DMS53 treated with DMSO at 0.1 percent for 48 hours (cell line): ENCODE measurements at regions not wholly inside any gene's neighbourhood (a gene's known extent, or its start where the extent isn't known, plus 50 kb on each side); places are given as distances from the start of the nearest gene placed in this dataset.
"Not testable (repeated sequence)": the region's sequence is repeated elsewhere in the genome, so short reads cannot be mapped to it uniquely, and the experiment has no call there.

Experiments
- DNase-seq: peaks from one replicate; lab custom pipeline; 2025; ENCODE audit not compliant: unreplicated experiment; lab: John Stamatoyannopoulos, UW

DNA sequence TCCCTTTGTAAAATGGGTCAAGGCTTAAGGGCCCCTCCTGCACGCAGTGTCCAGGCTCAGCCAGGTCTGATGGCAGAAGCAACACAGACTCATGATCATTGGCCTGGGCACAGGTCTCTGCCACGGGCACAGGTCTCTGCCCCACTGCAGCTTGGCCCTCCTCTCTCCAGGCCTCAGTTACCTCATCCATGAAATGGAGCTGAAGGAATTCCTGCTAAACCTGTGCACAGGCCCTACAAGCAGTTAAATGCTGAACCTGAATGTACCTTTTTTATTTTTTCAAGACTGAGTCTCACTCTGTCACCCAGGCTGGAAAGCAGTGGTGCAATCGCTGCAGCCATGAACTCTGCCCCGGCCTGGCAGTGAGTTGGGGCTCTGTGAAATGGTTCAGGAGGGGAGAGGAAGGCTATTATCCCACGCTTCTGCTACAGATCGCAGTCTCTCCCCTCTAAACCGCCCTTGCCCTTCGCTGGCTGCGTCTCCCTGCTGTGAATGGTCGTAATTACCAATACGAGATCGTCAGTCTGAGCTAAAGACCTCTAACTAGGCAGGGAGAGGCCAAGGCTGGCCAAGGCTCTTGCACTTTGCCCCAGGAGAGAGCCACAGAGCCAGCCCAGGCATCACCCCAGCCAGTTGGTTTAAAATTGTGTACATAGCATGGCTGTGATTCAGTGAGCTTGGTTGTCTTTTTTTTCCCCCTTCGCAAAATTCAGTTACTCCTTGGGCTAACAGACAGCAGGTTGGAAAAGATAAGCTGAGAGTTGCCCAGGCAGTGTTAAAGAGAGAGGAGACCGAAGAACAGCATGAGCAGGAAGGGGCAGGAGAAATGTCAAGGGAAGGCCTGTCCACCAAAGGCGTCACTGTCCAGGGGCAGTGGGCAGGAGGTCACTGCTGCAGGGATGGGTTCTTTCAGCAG is 93.0 kb upstream of the KCTD7 start:
- no peak for DNase-seq

DNA sequence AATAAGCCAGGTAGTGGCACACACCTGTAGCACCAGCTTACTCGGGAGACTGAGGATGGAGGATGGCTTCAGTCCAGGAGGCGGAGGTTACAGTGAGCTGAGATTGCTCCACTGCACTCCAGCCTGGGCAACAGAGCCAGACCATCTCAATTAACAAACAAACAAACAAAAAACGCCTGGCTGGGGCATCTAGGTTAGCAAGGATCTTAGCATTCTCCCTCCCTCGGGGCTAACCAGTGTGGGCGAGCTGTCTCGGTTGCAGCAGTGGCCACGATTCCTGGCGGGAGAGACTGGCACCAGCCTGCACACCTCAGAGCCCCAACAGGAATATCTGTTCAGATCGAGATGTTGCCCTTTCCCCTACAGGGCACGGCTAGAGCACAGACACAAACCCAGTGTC is 91.3 kb upstream of the KCTD7 start:
- no peak for DNase-seq

DNA sequence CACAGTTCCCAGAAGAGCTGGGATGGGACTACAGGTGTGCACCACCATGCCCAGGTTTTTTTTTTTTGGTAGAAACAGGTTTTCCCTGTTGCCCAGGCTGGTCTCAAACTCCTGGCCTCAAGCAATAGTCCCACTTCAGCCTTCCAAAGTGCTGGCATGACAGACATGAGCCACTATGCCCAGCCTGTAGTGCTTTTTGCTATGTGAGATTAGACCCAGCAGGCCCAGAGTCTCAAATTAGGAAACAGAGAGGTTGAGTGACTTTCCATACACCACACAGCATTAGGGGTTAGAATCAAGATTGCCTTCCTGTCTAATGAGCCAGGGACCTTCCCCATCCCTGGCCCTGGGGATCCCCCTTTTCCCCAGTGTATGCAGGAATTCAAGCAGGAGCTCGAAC is 90.8 kb upstream of the KCTD7 start:
- no peak for DNase-seq

DNA sequence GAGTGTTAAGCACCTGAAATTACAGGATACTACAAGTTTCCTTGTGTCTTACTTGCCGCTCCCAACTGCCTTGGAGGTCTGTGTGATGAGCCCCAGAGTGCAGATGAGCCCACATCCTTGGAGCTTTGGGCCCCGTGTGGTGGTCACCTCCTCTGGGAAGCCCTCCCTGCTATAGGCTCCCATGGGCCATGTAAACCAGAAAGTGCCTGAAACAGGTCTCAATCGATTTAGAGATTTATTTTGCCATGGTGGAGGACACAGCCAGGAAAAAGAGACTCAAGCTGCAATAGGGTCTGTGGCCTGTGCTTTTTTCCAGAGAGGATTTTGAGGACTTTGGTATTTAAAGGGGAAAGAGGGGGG is 89.4 kb upstream of the KCTD7 start:
- no peak for DNase-seq

DNA sequence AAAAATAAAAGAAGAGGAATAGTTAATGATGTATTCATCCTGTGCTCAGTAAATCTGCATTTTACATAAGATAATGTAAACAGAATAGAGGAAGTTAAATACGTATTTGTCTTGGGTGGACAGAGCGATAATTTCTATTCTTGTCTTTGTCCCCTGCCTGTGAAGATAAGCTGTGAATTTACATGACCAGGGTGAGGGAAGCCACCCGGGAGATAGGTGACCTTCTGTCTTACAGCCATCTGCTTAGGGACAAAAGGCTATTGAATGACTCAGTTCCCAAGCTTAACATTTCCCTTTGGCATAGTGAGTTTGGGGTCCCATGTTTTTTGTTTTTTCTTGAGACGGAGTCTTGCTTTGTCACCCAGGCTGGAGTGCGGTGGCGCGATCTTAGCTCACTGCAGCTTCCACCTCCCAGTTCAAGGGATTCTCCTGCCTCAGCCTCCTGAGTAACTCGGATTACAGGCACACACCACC is 88.7 kb upstream of the KCTD7 start:
- DNase-seq, result no peak

DNA sequence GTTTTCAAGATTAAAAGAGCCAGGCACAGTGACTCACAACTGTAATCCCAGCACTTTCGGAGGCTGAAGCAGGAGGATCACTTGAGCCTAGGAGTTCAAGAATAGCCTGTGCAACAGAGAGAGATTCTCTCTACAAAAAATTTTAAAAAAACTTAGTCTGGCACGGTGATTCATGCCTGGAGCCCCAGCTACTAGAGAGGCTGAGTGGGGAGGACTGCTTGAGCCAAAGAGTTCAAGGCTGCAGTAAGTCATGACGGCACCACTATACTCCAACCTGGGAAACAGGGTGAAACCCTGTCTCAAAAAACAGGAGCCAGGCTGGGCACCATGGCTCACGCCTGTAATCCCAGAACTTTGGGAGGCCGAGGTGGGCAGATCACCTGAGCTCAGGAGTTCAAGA is 86.6 kb upstream of the KCTD7 start:
- DNase-seq, result no peak

DNA sequence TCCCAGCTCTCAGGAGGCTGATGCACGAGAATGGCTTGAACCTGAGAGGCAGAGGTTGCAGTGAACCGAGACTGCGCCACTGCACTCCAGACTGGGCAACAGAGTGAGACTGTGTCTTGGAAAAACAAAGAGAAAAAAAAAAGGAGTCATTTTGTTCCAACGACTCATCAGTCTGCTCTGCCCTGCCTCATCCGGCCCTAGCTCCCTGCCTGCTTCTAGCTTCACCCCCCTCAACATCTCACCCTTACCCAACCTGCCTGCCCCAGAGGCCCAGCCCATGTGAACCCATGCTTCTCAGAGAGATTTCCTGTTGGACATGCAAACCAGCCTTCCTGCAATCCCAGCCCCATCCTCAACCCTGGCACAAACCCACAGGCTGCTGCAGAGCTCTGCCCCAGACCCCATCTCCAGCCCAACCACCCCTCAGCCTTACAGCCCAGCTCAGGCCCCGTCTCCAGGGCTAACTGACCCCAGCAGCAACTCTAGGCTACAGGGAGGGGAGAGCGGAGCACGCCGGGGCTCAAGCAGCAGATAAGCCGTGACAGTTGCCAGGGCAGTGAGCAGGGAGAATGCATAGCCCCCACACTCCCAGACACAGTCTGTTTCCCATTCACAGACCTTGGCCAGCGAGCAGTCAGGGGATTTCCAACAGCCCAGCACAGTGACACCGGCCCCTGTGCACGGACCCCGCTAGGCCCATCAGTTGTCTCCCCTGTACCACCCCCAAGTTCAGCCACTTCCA is 86.0 kb upstream of the KCTD7 start:
- no peak for DNase-seq

DNA sequence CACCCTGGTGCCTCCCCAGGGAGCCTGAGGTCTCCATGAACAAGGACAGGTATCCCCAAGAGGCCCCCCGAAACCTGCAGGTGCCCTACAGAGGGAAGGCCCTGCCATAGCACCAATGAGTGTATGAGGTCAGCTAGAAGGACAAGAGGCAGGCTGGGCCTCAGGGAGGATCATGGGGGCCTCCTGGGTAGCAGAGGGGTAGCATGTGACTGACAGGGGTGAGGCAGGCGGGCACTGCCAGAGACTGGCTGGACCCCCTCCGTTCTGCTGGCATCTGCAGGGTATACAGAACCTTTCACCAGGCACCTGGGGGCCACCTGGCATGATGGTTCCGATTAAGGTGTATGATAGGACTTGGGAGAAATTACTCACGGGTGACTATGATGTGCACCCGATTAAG is 79.2 kb upstream of the KCTD7 start:
- DNase-seq, result no peak

DNA sequence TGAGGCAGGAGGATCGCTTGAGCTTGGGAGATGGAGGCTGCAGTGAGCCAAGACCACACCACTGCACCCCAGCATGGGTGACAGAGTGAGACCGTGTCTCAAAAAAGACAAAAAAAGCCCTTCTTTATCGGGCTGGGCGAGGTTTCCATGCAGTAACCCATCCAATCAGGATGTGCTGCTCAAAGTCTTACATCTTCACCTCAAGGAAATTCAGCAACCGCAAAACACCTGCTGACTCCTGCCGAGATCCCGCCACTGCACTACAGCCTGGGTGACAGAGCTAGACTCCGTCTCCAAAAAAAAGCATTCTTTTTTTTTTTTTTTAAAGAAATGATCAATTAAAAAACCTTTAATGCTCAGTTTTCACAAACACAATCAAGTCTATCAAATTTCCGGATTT is 75.7 kb upstream of the KCTD7 start:
- DNase-seq, result no peak

DNA sequence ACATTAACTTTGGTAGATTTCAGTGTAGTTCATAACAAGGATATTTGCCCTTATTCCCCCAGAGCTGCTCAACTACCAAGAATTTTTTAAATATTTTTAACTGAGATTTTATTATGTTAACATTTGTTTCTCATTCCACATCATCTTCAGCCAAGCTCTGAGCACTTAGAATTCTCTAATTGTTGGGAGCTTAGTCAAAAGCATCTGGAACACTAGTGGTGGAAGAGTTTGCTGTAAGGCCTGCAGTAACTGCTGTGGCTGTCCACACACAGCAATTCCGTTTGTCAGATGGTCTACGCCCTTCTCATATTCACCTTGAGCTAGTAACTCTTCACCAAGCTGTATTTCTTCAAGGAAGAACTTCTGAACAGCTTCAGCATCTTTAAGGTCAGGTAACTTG is 75.0 kb upstream of the KCTD7 start:
- not testable (repeated sequence) for DNase-seq

DNA sequence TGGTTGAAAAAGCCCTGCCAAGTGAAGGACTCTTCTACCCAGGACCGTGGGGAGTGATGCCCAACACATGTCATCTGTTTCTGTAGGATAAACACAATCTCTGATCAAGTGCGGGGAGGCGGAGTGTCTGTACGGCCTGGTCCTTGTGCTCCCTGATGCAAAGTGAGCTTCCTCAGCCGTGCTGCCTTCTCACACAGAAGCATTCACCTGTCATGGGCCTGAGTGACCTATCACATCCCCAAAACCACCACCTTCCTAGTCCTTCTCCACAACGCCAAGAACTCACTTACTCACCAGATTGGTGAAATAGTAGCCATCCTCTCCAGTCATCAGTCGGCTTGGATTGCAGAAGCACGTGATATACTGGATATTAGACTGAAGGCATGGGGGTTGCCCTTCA is 74.4 kb upstream of the KCTD7 start:
- DNase-seq, result not testable (repeated sequence)

DNA sequence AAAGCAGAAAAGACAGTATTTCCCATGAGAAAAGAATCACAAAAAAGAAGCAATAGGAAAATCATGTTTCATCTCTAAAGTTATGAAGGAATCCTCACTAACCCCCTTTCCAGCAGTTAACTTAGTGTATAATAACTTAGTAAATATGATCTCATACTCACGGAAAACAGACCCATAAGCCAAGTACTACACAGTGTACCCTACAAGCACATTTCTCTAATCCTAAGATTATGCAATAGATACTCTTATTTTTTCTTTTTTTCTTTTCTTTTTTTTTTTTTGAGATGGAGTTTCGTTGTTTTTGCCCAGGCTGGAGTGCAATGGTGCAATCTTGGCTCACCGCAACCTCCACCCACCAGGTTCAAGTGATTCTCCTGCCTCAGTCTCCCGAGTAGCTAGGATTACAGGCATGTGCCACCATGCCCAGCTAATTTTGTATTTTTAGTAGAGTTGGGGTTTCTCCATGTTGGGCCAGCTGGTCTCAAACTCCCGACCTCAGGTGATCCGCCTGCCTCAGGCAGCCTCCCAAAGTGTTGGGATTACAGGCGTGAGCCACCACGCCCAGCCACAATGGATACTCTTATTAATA is 73.7 kb upstream of the KCTD7 start:
- not testable (repeated sequence) for DNase-seq

DNA sequence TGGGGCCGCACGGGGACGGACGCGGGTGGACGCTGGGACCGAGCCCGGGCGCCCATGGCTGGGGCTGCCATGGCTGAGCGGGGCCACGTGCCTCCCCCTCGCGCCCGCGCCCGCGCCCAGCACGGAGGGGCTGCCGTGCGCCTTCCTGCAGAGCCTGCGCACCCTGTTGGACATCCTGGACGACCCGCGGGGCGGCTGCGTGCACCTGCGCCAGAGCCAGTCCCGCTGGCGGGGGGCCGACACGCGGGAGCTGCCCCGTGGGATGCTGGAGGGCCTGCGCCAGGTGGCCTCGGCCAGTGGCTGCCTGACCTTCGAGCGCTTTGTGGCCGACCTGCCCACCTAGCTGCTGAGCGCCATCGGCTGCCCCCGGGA is 72.5 kb upstream of the KCTD7 start:
- no peak for DNase-seq

DNA sequence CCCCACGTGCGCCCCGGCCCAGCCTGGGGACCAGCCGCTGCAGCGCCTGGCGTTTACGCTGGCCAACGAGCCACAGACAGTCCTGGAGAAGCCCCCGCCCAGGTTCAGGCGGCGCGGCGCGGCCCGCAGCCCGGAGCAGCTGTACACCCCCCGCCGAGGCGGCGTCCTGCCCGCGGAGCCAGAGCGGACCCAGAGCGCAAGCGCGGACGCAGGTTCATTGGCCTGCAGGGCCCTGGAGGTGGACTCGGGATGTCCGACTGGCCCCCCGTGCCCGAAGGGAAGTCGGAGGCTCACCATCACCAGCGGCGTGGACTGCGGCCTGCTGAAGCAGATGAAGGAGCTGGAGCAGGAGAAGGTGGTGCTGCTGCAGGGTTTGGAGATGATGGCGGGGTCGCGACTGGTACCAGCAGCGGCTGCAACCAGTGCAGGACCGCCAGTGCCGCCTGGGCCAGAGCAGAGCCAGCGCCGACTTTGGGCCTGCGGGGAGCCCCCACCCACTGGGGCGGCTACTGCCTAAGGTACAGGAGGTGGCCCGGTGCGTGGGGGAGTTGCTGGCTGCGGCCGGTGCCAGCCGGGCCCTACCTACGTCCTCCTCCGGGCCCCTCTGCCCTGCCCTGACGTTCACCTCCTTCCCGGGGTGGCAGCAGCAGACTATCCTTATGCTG is 72.0 kb upstream of the KCTD7 start:
- DNase-seq, result no peak

DNA sequence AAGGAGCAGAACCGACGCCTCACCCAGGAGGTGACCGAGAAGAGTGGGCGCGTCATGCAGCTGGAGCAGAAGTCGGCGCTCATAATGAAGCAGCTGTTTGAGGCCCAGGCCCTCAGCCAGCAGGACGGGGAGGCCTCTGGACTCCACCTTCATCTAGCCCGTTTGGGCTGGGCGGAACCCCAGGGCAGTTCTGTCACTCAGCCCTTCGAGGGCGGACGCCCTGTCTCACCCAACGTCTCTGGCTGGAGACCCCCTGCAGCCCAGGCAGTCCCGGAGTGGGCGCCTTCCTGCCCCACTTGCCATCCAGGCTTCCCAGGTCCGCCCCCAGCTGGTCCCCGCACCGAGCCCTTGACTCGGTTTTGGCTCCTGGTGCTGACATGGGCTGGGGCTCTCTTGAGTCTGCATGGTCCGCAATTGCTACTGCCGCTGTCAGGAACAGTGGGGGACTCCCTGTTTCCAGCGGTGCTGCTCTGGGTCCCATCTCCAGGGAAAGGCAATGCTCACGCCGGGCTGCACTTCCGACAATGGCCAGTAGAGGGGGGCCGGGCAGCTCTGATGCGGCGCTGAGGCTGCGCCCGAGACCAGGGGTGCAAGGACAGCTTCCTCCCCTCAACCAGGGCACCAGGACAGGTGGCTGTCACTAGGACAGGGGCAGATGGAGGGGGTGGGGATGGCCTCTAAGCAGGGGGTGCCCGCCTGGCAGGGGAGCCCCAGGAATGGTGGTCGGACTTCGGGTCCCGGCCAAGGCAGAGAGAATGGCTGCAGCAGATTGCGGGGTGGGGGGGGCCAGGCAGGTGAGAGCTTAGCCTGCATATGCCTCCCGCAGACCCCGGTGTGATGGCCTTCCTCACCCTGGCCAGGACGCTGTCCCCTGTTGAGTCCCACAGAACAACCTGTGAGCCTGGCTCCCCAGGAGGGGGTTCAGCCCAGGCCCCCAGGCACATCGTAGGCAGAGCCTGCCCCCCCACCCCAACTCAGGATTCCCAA is 71.2 kb upstream of the KCTD7 start:
- peak; percentile 22 for DNase-seq

DNA sequence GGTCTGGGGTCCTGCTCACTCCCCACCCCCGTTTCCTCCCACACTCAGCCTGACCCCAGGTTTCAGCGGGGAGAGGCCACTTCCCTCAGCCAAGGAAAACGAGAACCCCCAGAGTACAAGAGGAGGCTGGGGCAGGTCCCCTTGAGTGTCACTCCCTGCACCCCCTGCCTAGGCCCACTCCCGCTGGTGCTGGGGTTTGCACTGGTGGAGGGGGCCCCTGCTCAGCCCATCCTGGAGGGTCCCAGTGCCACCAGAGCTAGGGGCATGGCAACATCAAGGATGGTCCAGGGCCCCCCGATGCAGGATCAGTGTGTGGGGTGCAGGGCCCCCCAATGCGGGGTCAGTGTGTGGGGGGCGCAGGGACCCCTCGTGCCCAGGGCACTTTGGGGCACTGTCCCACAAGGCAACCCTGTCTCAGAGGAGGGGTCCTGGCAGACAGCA is 70.5 kb upstream of the KCTD7 start:
- DNase-seq, result no peak

DNA sequence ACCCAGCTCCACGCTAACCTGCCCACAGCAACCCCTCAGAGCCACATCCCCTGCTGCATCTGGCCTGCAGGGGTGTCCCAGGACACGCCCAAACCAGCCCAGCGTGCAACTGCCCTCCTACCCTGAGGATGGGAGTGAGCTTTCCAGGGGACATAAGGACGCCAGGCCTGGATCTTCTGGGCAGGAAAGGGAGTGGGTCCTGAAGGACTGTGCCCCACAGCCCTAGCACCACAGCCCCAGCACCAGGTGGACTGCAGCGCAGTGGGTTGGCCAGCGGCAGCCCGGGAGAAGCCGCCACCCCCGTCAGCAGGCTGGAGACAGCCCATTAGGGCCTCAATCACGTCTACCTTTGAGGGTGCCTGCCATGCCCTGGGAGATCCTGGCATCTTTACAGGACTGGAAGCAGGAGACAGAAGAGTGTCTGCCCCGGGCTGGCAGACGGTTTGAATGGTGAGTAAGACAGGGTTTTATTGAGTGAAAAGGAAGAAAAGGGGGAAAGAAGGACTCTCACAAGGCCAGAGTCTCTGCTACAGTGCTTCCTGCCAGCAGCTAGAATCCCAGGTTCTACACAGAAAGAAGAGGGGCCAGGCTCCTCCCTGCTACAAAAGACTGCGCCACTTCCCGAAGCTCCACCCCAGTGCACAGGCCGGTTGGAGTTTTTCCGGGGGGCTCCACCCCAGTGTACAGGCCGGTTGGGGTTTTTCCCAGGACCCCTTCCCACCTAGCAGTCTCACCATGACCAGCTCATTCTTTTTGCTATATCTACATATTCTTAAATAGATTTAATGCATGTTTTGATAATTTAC is 69.8 kb upstream of the KCTD7 start:
- DNase-seq, result no peak

DNA sequence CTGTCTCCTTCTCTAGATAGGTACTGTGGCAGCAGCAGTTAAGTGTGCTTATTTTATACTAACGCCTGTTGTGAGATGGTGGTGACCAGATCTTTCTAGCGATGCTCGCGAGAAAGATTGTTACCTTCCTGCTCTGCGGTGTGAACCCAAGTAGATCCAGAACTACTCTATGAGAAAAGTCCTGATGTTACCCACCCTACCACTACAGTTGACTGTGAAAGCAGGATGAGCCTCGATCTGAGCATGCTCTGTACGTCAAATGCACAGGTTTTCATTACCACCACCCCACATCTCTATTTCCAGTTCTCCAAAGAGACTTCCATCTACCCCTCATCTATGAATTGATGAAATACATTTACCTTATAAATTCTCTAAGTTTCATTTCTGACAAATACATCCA is 64.6 kb upstream of the KCTD7 start:
- DNase-seq, result no peak

DNA sequence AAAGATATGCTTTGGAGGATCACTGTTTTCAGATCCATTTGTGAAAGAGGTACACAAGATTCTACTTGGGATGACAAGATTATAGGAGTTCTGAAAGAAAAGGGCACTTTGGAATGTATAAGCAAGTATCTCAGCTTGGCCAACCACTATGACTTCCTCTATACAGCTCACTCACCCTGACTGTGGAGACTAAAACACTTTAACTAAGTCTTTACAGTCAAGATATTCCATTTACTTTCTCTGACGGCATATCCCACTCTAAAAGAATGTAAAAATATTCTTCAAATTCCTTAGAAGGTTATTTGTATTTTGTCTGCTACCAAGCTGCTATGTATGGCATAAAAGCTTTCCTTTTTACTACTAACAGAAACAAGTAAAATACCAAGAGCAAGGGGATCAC is 58.5 kb upstream of the KCTD7 start:
- not testable (repeated sequence) for DNase-seq
